AG08395 (cell line): ENCODE measurements at regions not wholly inside any gene's neighbourhood (a gene's known extent, or its start where the extent isn't known, plus 50 kb on each side); places are given as distances from the start of the nearest gene placed in this dataset.

Experiments
- DNase-seq: peaks from one replicate; pipeline ENCODE4 v3.0.0; 2012; ENCODE audit warnings: mixed read lengths, low spot score

DNA sequence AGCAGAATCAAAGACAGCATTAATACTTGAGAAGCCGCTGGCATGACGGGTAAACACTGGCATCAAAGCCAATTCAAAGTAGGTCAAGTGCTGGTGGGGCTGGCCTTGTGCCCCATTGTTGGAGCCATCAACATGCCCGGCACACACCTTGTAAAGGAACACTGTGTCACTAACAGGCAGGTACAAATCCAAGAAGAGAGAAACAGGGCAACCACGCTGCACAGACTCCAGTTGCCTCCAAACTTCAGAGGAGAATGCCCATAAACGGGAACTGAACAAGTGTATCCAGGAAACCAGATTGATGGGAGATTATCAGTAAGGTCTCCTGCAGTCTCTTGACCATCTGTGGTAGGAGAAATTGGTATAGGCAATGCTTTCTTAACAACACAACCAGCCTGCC, 127.0 kb upstream of the STXBP5 start:
- DNase-seq = no peak

DNA sequence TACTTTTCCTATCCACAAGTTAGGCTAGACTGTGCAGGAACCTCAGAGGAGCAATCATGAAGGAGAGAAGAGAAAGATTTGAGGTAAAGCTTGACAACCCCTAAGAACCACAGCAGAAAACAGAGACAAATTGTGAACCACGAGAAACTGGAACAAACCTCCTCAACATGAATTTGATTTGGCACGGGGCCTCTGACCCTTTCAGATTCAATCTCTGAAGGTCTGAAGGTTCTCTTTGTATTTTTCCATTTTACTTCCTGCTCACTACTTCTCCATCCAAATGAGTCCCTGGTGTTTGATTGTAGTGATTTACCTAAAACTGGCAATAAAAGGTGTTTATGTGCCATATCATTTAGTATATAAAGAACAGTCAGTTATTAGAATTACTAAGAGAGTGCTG, 126.1 kb upstream of the STXBP5 start:
- no peak for DNase-seq

DNA sequence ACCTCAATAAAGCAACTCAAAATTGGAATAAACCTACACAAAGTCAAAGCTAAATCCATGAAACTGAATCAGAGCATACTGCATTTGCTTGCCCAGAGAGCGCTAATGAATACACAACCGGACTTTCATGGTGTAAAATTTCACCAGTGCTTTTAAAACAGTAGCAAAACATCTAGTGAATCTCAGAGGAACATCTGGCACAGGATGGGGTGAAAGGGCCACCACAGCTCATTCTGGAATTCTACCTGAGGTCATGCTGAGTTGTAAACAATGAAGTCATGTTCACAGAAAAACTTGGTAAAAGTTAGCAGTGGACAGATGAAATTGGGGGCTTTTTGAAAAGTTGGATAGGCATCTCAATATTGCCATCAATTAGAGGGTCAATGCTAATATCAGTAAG, 125.6 kb upstream of the STXBP5 start:
- DNase-seq = no peak

DNA sequence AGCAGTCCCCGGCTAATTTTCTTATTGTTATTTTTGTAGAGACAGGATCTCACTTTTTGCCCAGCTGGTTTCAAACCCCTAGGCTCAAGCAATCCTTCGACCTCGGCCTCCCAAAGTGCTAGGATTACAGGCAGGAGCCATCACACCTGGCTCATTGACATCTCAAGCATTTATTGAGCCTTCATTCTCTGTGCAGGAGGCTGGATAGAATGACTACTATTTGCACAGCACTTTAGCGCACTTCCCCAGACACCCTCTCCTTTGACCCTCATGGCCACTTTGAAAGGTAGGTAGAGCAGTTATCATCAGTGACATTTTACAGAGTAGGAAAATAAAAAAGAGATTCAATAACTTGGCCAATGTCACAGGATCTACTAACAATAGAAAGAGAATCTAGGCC, 124.0 kb upstream of the STXBP5 start:
- no peak for DNase-seq

DNA sequence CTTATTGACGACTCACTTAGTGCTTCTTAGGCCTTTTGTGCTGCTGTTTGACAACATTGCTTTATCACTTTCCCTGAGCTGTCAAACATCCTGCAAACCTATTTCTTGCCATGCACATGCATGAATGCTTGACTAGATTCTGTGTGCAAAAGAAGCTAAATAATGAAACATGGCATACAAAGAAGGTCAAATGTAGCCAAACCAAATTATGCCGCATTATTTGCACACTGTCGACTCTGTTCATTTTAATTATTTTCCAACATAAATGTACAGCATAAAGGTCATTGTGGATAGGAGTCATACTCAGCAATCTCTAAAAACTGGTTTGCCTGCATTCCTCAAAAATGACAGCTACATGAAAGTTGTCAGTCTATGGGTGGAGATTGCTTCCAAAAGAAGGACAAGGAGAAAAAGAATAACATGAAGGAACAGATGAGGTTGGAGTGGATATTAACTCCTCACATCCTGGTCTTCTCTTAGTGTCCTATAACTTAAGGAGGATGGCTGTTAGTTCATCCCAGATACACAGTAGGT, 123.1 kb upstream of the STXBP5 start:
- no peak for DNase-seq

DNA sequence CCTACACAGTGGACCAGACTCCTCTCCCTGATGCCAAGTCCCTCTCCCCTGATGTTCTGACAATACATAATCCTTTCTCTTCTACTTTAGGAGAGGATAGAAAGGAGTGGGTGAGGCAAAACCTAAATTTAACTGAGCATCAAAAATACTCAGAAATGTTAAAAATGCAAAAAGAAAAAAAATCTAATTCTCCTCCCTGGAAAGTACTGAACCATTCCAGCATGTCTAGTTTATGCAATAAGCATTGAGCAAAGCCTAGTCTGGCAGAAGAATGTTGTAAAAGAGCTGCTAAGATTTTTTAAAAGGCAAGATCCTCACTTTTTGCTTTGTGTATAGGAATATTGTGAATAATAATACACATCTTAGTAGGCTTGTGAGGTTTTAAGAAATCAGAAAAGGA, 116.6 kb upstream of the STXBP5 start:
- DNase-seq = peak; percentile 4

DNA sequence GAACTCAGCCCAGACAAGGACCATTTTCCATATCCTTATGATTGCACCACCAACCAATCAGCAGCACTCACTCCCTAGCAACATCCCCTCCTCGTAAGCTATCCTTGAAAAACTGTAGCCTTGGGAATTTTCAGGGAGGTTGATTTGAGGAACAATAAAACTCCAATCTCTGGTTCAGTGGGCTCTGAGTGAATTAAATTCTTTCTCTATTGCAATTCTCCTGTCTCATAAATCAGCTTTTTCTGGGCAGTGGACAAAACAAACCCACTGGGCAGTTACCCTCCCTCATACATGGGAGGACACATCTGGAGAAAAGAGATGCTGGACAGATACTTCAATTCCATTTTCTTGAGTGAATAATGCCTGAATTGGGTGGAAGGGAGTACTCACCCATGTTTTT, 115.4 kb upstream of the STXBP5 start:
- DNase-seq = no peak

DNA sequence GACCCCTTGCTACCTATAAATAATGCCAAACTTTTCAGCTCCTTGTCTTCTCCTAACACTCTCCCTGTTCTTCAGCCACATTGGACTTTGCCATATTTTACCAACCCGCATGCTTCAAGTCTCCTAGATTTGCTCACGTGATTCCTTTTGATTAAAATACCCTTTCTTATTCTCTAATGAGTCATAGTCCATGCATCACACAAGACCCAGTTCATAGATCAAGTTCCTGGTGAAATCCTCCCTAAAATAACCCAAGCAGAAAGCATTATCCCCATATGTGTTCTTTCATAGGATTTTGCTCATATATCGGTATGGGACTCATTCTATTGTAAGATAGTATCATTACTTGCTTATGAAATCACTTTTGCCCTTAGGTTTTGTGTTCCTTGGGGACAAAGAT, 108.9 kb upstream of the STXBP5 start:
- no peak for DNase-seq

DNA sequence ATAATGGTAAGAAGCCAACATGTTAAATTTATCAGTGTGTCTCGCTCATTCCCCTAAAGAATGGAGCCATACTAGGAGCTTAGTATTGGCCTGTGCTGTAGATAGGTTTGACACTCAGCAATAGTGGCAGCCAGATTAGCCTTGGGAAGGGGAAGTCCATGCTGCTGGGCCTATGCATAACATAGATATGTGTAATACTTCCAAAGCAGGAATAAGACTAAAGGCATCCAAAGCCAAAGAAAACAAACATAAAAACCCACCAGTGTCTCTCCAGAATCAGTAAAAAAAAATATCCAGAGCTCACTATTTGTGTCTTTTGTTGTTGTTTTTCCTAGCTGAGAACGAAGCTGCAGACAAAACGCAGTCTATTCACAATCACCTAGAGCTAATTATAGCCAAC, 104.2 kb upstream of the STXBP5 start:
- peak; percentile 50 for DNase-seq

DNA sequence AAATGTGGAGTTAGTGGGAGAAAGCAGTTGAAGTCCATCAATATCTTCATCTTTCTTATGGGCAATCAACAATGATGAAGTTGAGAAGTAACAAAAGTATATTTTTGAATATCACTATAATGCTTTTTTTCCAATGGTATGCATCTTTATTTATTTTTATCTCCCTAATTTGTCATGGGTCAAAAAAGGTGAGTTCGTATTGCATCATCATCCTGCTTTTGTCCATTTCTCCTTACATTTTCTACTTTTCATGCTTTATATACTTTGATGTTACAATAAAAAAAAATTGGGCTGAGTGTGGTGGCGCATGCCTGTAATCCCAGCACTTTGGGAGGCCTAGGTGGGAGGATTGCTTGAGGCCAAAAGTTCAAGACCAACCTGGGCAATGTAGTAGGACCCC, 101.2 kb upstream of the STXBP5 start:
- DNase-seq = no peak

DNA sequence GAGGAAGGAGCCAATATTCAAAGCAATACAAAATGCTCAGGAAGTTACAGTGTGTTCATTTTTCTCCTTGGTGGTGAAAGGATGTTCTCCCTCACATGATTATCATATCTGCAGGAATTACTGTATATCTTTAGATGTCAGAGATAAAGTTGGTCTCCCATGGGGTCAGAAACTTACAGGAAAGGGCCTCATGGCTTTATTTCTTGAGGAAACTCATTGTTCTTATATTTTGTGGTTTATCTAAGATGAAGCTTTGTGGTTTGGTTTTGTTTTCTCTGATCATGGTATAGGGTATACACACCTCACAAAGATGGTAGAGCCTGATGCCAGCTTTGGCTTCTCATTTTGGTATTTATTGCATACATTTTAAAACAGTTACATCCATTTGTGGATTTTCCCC, 100.5 kb upstream of the STXBP5 start:
- DNase-seq = no peak

DNA sequence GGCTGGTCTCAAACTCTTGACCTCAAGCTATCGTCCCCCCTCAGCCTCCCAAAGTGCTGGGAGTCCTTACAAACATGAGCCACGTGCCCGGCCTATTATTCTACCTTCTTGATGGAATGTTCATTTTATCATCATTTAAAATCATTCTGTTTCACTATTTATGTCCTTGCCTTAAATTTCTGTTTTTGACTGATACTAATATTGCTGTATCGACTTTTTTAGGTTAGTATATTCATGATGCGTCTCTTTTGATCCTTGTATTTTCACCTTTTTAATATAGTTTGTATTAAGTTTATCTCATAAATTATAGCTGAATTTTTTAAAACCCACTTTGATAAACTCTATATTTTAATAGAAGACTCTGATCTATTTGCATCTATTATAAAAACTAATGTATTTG, 98.4 kb upstream of the STXBP5 start:
- no peak for DNase-seq

DNA sequence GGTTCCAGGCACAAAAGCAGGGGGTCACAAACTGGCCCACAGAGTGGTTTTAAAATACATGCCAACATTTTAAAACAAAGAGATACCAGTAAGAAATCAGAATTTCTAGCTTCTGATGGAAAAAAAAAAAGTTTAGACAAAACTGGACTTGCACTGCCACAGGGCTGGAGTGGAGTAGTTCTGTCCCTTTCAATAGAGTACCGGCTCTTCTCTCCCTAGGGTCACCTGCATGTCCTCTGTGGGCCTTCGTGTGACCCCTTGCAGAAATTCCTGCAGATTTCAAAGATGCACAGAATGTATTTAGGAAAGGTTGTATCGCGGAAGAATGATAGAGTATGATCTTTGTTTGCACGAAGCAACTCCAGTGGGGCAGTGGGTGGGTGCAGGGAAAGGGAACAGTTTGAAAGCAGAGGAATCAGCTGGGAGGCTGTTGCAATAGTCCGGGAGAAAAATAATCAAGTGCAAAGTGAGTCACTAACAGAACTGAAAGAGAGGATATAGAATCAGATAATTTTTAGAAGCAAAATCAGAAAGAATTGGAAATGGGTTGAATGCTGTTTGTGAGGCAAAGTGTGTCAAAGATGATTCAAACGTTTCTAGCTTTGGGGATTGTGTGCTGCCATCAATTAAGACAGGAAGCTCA, 97.3 kb upstream of the STXBP5 start:
- DNase-seq = no peak

DNA sequence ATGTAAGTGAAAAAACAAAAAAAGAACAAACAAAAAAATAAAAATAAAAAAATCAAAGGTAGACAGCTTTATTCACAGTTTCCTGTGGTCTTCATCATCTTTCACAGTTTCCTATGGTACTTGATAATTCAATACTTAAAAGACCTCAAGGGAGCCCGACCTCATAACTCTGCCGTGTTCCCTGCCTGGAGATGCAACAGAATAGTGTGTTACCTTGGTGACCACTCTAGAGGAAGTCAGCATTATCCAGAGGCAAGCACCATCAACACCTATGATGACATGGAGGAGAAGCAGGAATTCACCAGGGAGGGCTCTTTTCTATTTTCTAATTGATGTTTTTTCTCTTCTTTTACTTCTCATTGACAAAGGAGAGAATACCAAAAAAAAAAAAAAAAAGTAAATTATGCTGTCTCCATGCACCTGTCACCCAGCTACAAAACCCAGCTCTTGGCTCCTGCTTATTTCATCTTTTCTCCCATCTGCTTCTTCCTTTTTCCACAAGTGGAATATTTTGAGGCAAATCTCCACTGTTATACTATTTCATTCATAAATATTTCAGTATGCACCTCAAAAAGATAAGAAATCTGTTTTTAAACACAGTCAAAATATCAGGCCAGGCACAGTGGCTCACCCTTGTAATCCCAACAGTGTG, 95.8 kb upstream of the STXBP5 start:
- no peak for DNase-seq

DNA sequence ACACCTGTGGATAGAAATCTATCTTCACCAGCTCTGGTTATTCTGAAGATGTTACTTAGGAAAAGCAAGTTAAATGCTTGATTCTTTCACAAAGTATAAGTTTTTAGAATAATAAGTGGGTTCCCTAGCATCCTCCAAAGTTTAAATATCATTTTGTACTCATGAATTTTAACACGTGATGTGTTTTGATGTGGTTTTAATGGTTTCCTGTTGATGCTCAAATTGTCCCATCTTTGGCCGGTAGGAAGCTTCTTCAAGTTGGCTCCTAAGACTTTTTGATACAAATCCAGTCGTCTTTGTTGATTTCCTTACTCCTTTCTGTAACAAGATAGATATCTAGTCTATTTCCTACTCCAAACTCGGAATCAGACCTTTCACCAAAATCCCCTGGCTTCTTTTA, 94.5 kb upstream of the STXBP5 start:
- DNase-seq = no peak

DNA sequence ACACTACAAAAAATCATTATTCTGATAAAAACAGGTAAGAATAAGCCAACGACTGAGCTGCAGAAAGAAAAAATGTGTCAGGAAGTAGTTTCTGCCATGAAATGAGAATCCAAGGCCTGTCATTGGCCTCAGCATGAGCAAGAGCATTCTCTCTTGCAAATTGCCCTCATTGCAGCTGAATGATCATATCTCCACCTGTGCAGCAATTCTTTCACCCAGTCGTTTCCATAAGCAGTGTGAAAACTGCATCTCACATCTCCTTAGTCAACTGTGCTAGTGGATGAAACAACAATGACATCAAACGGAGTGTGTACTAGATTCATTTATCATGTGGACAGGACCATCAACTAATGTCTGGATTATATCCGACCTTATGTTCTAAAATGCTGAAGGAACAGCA, 88.2 kb upstream of the STXBP5 start:
- DNase-seq = no peak

DNA sequence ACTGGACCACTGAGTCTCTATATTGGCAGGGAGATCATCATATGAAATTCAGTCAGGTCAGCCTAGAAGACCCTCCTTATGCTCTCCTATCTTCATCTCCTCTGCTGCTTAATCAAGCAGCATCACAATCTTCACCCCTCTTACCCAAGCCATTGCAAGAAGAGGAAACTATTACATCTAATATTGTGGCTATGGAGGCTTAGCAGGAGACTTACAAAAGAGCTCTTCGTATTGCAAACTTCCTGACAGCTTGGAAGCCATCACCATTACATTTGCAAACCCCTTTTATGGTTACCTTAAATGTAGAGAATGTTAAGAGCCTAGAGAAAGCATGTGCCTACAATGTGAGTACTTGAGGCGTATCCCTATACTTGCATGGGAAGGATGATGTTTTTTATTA, 87.2 kb upstream of the STXBP5 start:
- DNase-seq = no peak

DNA sequence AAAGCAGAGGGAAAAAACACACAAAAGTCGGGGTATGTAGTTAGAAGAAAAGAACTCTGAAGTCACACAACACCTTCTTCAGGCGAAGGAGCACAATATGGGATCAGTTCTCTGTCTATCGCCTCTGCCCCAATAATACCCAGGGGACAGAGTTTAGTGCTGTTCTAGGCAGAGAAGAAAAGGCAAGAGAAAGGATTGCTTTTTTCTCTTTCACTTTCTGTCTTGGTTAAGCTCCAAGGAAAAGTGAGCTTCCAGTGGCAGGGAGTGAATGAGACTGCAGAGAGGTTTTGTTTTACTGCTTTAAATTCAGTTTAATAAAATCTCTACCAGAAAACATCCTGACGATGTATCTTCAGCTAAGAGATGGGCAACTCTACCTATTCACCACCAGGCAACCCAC, 86.6 kb upstream of the STXBP5 start:
- peak; percentile 31 for DNase-seq

DNA sequence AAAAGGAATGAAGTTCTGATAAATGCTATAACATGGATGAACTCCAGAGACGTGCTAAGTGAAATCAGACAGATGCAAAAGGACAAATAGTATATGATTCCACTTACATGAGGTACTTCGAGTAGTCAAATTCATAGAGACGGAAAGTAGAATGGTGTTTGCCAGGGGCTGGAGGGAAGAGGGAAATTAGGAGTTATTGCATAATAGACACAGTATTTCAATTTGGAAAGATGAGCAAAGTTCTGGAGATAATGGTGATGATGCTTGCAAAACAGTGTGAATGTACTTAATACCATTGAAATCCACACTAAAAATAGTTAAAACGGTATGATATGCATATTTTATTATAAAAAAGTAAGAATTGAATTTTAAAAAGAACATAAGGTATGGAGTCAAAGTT, 84.9 kb upstream of the STXBP5 start:
- DNase-seq = no peak

DNA sequence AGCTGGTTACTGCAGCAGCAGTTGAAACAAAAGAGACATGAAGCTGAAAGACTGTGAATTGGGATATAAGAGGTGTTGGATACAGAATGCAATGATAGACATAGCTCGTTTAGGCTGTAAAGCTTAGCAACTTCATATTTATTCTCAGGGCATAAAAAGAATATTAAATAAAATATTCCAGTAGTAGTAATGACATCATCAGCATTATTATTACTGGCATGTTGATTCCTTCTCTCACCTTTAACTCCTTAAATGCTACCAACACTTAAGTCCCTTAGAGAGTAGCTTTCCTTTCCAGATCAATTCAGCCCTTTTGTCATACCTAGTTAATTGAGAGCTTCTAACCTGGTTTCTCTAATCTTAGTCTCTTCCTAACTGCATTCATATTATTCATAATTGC, 81.4 kb upstream of the STXBP5 start:
- DNase-seq = no peak

DNA sequence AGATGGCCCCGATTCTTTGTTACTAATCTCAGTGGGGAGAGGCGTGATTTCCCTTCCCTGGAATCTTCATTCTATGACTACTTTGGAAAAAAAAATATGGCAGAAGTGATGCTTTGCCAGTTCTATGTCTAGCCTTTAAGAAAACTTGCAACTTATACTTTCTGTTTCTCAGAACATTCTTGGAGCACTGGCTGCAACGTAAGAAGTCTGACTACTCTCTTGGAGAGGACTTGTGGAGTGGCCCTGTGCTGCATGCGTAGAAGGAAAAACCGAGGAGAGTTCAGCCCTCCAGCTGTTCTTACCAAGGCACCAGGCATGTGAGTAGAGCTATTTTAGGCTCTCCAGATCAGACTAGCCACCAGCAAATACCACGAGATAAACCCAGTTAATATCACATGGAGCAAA, 77.6 kb upstream of the STXBP5 start:
- DNase-seq = no peak

DNA sequence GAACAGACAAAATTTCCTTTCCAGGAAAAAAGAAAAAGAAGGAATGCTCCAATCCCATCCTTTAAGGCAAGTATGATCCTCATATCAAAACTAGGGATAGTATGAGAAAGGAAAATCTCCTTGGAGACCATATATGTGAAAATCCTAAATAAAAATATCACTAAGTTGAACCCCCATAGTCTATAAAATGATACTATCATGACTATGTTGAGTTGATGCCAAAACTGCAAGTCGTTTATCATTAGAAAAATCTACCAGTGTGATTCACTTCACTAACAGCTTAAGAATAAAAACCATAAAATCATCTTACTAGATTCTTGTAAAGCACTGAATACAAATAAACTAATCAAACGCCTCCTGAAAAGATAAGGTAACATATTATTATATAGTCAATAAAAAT, 76.6 kb upstream of the STXBP5 start:
- DNase-seq = no peak

DNA sequence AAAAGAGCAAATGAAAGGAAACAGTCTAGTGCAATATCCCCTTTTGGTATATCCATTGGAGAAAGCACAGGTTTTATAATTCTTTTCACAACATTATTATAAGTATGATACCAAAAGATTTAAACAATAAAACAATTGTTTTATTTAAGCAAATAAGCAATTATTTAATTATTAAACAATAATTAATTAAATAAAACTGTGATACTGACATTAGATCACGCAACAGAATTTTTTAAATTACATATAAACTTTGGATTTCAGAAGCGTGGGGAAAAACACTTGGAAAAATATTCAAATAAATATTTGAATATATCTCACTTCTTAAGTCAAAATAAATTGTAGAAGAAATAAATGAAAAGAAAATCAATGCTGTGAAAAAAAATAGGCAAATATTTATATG, 76.2 kb upstream of the STXBP5 start:
- DNase-seq = no peak

DNA sequence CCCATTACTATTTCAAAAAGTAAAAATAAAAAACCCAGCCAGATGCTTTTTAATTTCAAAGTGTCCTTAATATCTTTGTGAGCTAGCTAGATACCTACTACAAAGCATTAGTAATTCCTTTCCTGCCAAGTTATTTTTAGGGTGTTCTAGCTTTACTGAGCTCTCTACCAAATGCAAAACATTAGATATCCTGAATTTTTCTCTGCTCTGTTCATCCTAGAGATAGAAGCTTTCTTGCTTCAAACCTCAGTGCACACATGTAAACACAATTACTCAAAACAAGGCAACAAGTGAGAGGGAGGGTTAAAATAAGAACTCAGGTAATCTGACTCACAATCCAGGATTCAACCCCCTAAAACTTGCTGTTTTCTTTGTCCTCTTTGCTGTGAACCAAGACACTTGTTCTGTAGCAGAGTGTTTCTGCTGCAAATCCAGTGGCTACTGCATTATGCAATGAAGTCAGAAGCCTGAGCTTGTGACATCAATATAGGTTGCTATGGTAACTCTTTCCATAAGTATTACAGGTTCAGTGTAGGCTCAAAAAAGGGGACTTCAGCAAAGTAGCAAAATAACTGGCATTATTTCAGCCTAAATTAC, 72.6 kb upstream of the STXBP5 start:
- DNase-seq = no peak
